H1 (cell line): ENCODE measurements at regions not wholly inside any gene's neighbourhood (a gene's known extent, or its start where the extent isn't known, plus 50 kb on each side); places are given as distances from the start of the nearest gene placed in this dataset.

Experiments
- CTCF ChIA-PET: fragments of 300-600 bp; sonication (Branson Sonifier 250); formaldehyde crosslinking; loops from one replicate; lab custom pipeline; 2021; ENCODE audit not compliant: partially characterized antibody; lab: Charles Lee
- POLR2A ChIA-PET: fragments of 300-600 bp; sonication (Branson Sonifier 250); formaldehyde crosslinking; loops from one replicate; lab custom pipeline; 2021; ENCODE audit warnings: inconsistent platforms; ENCODE audit not compliant: partially characterized antibody; lab: Charles Lee
- DNase-seq, 2 experiments: peaks; one replicate each; pipeline versions ENCODE4 v3.0.0 to v3.0.0-alpha.2; 2010 to 2022; ENCODE audit warnings: low spot score in 2 of 2, low read depth in 1 of 2, mixed read lengths in 1 of 2
- FAIRE-seq: peaks from 2 replicates; lab custom pipeline; 2011; peaks lifted over from hg19 to GRCh38; lab: Jason Lieb, UNC
- H2AFZ ChIP-seq: 2 replicates; pipeline ENCODE4 v1.8.1; 2012; ENCODE audit warnings: low read length, inconsistent platforms
- H2AK5ac ChIP-seq: 2 replicates; pipeline ENCODE4 v1.6.1; 2013; ENCODE audit warnings: low read depth, low read length
- H2BK120ac ChIP-seq: replicated peaks from 2 replicates; pipeline ENCODE3; 2013; ENCODE audit warnings: low read depth, low read length, inconsistent platforms
- H2BK12ac ChIP-seq: 2 replicates; pipeline ENCODE4 v1.6.1; 2013; ENCODE audit warnings: low read depth, low read length
- H2BK15ac ChIP-seq: 2 replicates; pipeline ENCODE4 v1.6.1; 2013; ENCODE audit warnings: low read length
- H2BK20ac ChIP-seq: 2 replicates; pipeline ENCODE4 v1.6.1; 2013; ENCODE audit warnings: low read length
- H2BK5ac ChIP-seq: 2 replicates; pipeline ENCODE4 v1.6.1; 2013; ENCODE audit warnings: low read depth, low read length
- H3K14ac ChIP-seq: 2 replicates; pipeline ENCODE4 v1.6.1; 2013; ENCODE audit warnings: inconsistent platforms; ENCODE audit not compliant: insufficient read length
- H3K18ac ChIP-seq: 2 replicates; pipeline ENCODE4 v1.6.1; 2013; ENCODE audit warnings: low read length; ENCODE audit errors: extremely low read depth
- H3K23ac ChIP-seq: 2 replicates; pipeline ENCODE4 v1.6.1; 2013; ENCODE audit warnings: inconsistent platforms; ENCODE audit not compliant: insufficient read length
- H3K23me2 ChIP-seq: 2 replicates; pipeline ENCODE4 v1.6.1; 2013; ENCODE audit warnings: low read depth, low read length
- H3K27ac ChIP-seq: 2 replicates; pipeline ENCODE4 v1.6.1; 2011; ENCODE audit warnings: low read depth, low read length, inconsistent platforms
- H3K27me3 ChIP-seq, 4 experiments: replicated peaks in 1 of 4; 1 replicate in 1 of 4; 2 replicates in 3 of 4; pipeline versions ENCODE4 v1.6.1 to v1.8.1; 2011 to 2013; ENCODE audit warnings: low read length in 3 of 4, mild to moderate bottlenecking in 3 of 4, inconsistent platforms in 2 of 4, mixed read lengths in 2 of 4, moderate library complexity in 1 of 4; ENCODE audit not compliant: control insufficient read depth in 3 of 4, insufficient read depth in 3 of 4; ENCODE audit errors: extremely low read depth in 1 of 4
- H3K36me3 ChIP-seq, 4 experiments: 2 replicates each; pipeline versions ENCODE4 v1.6.1 to v1.8.1; 2011 to 2013; ENCODE audit warnings: mild to moderate bottlenecking in 4 of 4, low read length in 3 of 4, moderate library complexity in 2 of 4, control low read depth in 1 of 4, inconsistent platforms in 1 of 4; ENCODE audit not compliant: insufficient read depth in 4 of 4, control insufficient read depth in 2 of 4
- H3K4ac ChIP-seq: replicated peaks from 2 replicates; pipeline ENCODE3; 2013; ENCODE audit warnings: low read length, low read depth, mixed read lengths, inconsistent platforms; ENCODE audit not compliant: insufficient read length
- H3K4me1 ChIP-seq, 4 experiments: replicated peaks in 1 of 4; 1 replicate in 1 of 4; 2 replicates in 3 of 4; pipeline versions ENCODE4 v1.6.1 to v1.8.1; 2011 to 2013; ENCODE audit warnings: low read length in 3 of 4, inconsistent platforms in 2 of 4, mixed read lengths in 1 of 4; ENCODE audit not compliant: insufficient read depth in 4 of 4, control insufficient read depth in 3 of 4
- H3K4me2 ChIP-seq, 2 experiments: 2 replicates each; pipeline versions ENCODE4 v1.6.1 to v1.8.1; 2011 to 2013; ENCODE audit warnings: low read depth in 2 of 2, low read length in 2 of 2, control low read depth in 1 of 2, inconsistent platforms in 1 of 2, mild to moderate bottlenecking in 1 of 2; ENCODE audit not compliant: insufficient read depth in 1 of 2
- H3K4me3 ChIP-seq, 4 experiments: fragments of 200-600, 300-600 bp in 1 of 4; sonication (generic), shearing (Covaris generic), sonication (Bioruptor Twin) in 1 of 4; 2 replicates each; pipeline versions ENCODE4 v1.5.1 to v1.8.1; 2011 to 2016; ENCODE audit warnings: low read length in 4 of 4, low read depth in 3 of 4, control low read depth in 2 of 4, inconsistent platforms in 2 of 4, mild to moderate bottlenecking in 2 of 4, mixed read lengths in 1 of 4, moderate library complexity in 1 of 4; ENCODE audit not compliant: insufficient read depth in 2 of 4; ENCODE audit errors: extremely low read depth in 1 of 4
- H3K56ac ChIP-seq: replicated peaks from 2 replicates; pipeline ENCODE3; 2013; ENCODE audit warnings: low read depth, mild to moderate bottlenecking, mixed read lengths, low read length, inconsistent platforms; ENCODE audit not compliant: insufficient read length
- H3K79me1 ChIP-seq: 2 replicates; pipeline ENCODE4 v1.6.1; 2013; ENCODE audit warnings: low read depth, low read length, control low read depth
- H3K79me2 ChIP-seq, 2 experiments: 2 replicates each; pipeline versions ENCODE4 v1.6.1 to v1.8.1; 2012 to 2013; ENCODE audit warnings: low read length in 2 of 2, mild to moderate bottlenecking in 2 of 2, inconsistent platforms in 1 of 2; ENCODE audit not compliant: insufficient read depth in 2 of 2, control insufficient read depth in 1 of 2
- H3K9ac ChIP-seq, 4 experiments: replicated peaks in 1 of 4; 1 replicate in 1 of 4; 2 replicates in 3 of 4; pipeline versions ENCODE4 v1.6.1 to v1.8.1; 2011 to 2013; ENCODE audit warnings: low read depth in 3 of 4, low read length in 3 of 4, control low read depth in 2 of 4, mild to moderate bottlenecking in 2 of 4, moderate library complexity in 2 of 4, inconsistent platforms in 1 of 4; ENCODE audit errors: extremely low read depth in 1 of 4
- H3K9me3 ChIP-seq, 2 experiments: 2 replicates each; pipeline versions ENCODE4 v1.6.1 to v1.8.1; 2012 to 2013; ENCODE audit warnings: mild to moderate bottlenecking in 2 of 2, moderate library complexity in 2 of 2, control low read depth in 1 of 2, inconsistent platforms in 1 of 2, low read depth in 1 of 2, low read length in 1 of 2, mixed read lengths in 1 of 2; ENCODE audit not compliant: insufficient read depth in 2 of 2
- H4K20me1 ChIP-seq, 2 experiments: replicated peaks in 1 of 2; 2 replicates each; pipeline versions ENCODE3 to v1.8.1; 2011 to 2013; ENCODE audit warnings: inconsistent platforms in 2 of 2, low read length in 2 of 2, mild to moderate bottlenecking in 1 of 2; ENCODE audit not compliant: insufficient read depth in 2 of 2, control insufficient read depth in 1 of 2
- H4K5ac ChIP-seq: 2 replicates; pipeline ENCODE4 v1.6.1; 2013; ENCODE audit warnings: low read length, low read depth, mixed read lengths, inconsistent platforms; ENCODE audit not compliant: insufficient read length
- H4K8ac ChIP-seq: 2 replicates; pipeline ENCODE4 v1.8.0; 2013; ENCODE audit warnings: mild to moderate bottlenecking, moderate library complexity, low read length, inconsistent platforms; ENCODE audit not compliant: insufficient read depth; ENCODE audit errors: extremely low read depth
- H4K91ac ChIP-seq: replicated peaks from 2 replicates; pipeline ENCODE3; 2013; ENCODE audit warnings: low read length, mixed read lengths, inconsistent platforms; ENCODE audit not compliant: insufficient read length
- ATF2 ChIP-seq: IDR thresholded peaks from 2 replicates; pipeline ENCODE4 v1.6.1; 2012; ENCODE audit warnings: low read length, inconsistent platforms
- ATF3 ChIP-seq: IDR thresholded peaks from 2 replicates; pipeline ENCODE4 v1.6.1; 2011; ENCODE audit warnings: low read depth, mild to moderate bottlenecking, low read length; ENCODE audit not compliant: insufficient read depth
- BACH1 ChIP-seq: IDR thresholded peaks from 2 replicates; pipeline ENCODE4 v1.6.1; 2012; ENCODE audit warnings: low read length, improper control_type of control experiment
- CHD1 ChIP-seq: IDR thresholded peaks from 2 replicates; pipeline ENCODE4 v1.6.1; 2012; ENCODE audit warnings: low read depth, low read length, improper control_type of control experiment
- GTF2F1 ChIP-seq: IDR thresholded peaks from 2 replicates; pipeline ENCODE4 v1.6.1; 2012; ENCODE audit warnings: low read depth, low read length, improper control_type of control experiment, borderline replicate concordance
- NANOG ChIP-seq: IDR thresholded peaks from 2 replicates; pipeline ENCODE4 v1.6.1; 2011; ENCODE audit warnings: low read length, low read depth, mild to moderate bottlenecking, inconsistent platforms; ENCODE audit not compliant: insufficient read depth, poor library complexity, severe bottlenecking
- POLR2AphosphoS5 ChIP-seq: IDR thresholded peaks from 2 replicates; pipeline ENCODE4 v1.6.1; 2011; ENCODE audit warnings: low read depth, low read length
- RBBP5 ChIP-seq: IDR thresholded peaks from 2 replicates; pipeline ENCODE4 v1.7.1; 2012; ENCODE audit warnings: low read depth, mild to moderate bottlenecking, inconsistent platforms, low read length, moderate library complexity, borderline replicate concordance
- whole genome bisulfite sequencing, 2 experiments: shearing (Covaris generic) in 1 of 2; methylation state at CpG; one replicate each; pipeline versions ENCODE4 v1.1.6 to v1.1.7; 2013 to 2015; ENCODE audit warnings: low lambda C conversion rate in 2 of 2, mixed read lengths in 2 of 2, inconsistent platforms in 1 of 2, low coverage in 1 of 2, missing lambda C conversion rate in 1 of 2; ENCODE audit not compliant: insufficient replicate concordance in 2 of 2, insufficient coverage in 1 of 2, insufficient read length in 1 of 2; ENCODE audit errors: extremely low coverage in 1 of 2, missing lambda C conversion rate in 1 of 2; 5-methylcytosine and 5-hydroxymethylcytosine counted together

GRCh38 chr20:7301807-7302206, 534.3 kb downstream of the BMP2 start:
- Histone ChIP-seq H3K79me1 (no peaks in the 10 kb centered on the region), H3K18ac (no peak overlapping the region), H3K14ac (no peak overlapping the region), H4K91ac (no peak overlapping the region), H4K20me1 (no peaks in the 10 kb centered on the region), H2AFZ (no peak overlapping the region), H3K36me3 (no peaks in the 10 kb centered on the region), H4K8ac (no peak overlapping the region), H4K5ac (no peak overlapping the region), H2BK5ac (no peak overlapping the region), H3K23ac (no peak overlapping the region), H2BK20ac (no peak overlapping the region), H3K4me2 (no peak overlapping the region), H3K79me2 (no peaks in the 10 kb centered on the region), H3K4ac (no peak overlapping the region), H3K4me1 (peaks cover 0 to 4% (median 0%) of the 10 kb centered on the region in 4 experiments; a peak in 1 of 7 replicates), H3K56ac (no peak overlapping the region), H3K4me3 (no peak overlapping the region), H2AK5ac (no peak overlapping the region), H2BK15ac (no peak overlapping the region), H3K9ac (no peak overlapping the region), H3K27ac (no peak overlapping the region), H3K27me3 (no peaks in the 10 kb centered on the region), H2BK120ac (no peak overlapping the region), H3K23me2 (no peaks in the 10 kb centered on the region), H3K9me3 (no peaks in the 10 kb centered on the region), H2BK12ac (no peak overlapping the region)
- WGBS, 2 experiments: 87% methylated on average over 2 of the region's 2 CpGs; no CpG with 5 or more reads in 1 of the 2 experiments
- TF ChIP-seq RBBP5 (no peak), NANOG (no peak), BACH1 (no peak), ATF2 (no peak), CHD1 (no peak), GTF2F1 (no peak), POLR2AphosphoS5 (no peak), ATF3 (no peak)
- DNase-seq: no peak
- POLR2A ChIA-PET: no interaction called here
- CTCF ChIA-PET: interaction anchor here (0.6 to 1.7 kb wide), 3 partner anchors 16 to 304 kb away, joined by 3 to 12 read pairs (median 3); no protein-coding TSS in a partner anchor
- no peak for FAIRE-seq
